Activated naive CD8-positive, alpha-beta T cell (primary cell): ENCODE measurements at regions not wholly inside any gene's neighbourhood (a gene's known extent, or its start where the extent isn't known, plus 50 kb on each side); places are given as distances from the start of the nearest gene placed in this dataset.

Source experiments
- H3K27ac Mint-ChIP-seq: one replicate; pipeline ENCODE4 v1.8.0; 2021; ENCODE audit warnings: mixed read lengths
- H3K27me3 Mint-ChIP-seq: one replicate; pipeline ENCODE4 v1.8.0; 2021; ENCODE audit warnings: mixed read lengths
- H3K36me3 Mint-ChIP-seq: one replicate; pipeline ENCODE4 v1.8.0; 2021; ENCODE audit warnings: mixed read lengths
- H3K4me1 Mint-ChIP-seq: one replicate; pipeline ENCODE4 v1.8.0; 2021; ENCODE audit warnings: low read depth, mixed read lengths
- H3K4me3 Mint-ChIP-seq: one replicate; pipeline ENCODE4 v1.8.0; 2021; ENCODE audit warnings: mild to moderate bottlenecking, mixed read lengths
- H3K9me3 Mint-ChIP-seq: one replicate; pipeline ENCODE4 v1.8.0; 2021; ENCODE audit warnings: low read depth, mixed read lengths

GRCh38 chr18:47500930-47501329, 249.5 kb upstream of the SKOR2 start:
- H3K4me3 Mint-ChIP-seq, result no peak overlapping the region
- no peaks in the 10 kb centered on the region for H3K36me3 Mint-ChIP-seq
- peaks cover 6% of the 10 kb centered on the region for H3K27me3 Mint-ChIP-seq

GRCh38 chr18:47492691-47493090, 241.2 kb upstream of the SKOR2 start:
- peaks cover 5% of the 10 kb centered on the region for H3K9me3 Mint-ChIP-seq
- no peak overlapping the region for H3K27ac Mint-ChIP-seq
- peaks cover 4% of the 10 kb centered on the region for H3K27me3 Mint-ChIP-seq
- no peaks in the 10 kb centered on the region for H3K36me3 Mint-ChIP-seq
- no peaks in the 10 kb centered on the region for H3K4me1 Mint-ChIP-seq
- no peak overlapping the region for H3K4me3 Mint-ChIP-seq

More at GRCh38 chr18:47500930-47501329, 249.5 kb upstream of the SKOR2 start:
- Mint-ChIP-seq H3K4me1 (no peaks in the 10 kb centered on the region), H3K9me3 (no peaks in the 10 kb centered on the region), H3K27ac (no peak overlapping the region)

- H3K4me3 Mint-ChIP-seq, result no peak overlapping the region
- no peaks in the 10 kb centered on the region for H3K4me1 Mint-ChIP-seq
- peaks cover 5% of the 10 kb centered on the region for H3K9me3 Mint-ChIP-seq
- no peak overlapping the region for H3K27ac Mint-ChIP-seq
- H3K36me3 Mint-ChIP-seq, result no peaks in the 10 kb centered on the region
- H3K27me3 Mint-ChIP-seq, result no peaks in the 10 kb centered on the region
Observed at GRCh38 chr18:47490882-47491281, 239.4 kb upstream of the SKOR2 start.

- no peaks in the 10 kb centered on the region for H3K9me3 Mint-ChIP-seq
- H3K27me3 Mint-ChIP-seq, result peaks cover 13% of the 10 kb centered on the region
- no peak overlapping the region for H3K4me3 Mint-ChIP-seq
- H3K36me3 Mint-ChIP-seq, result no peaks in the 10 kb centered on the region
- H3K27ac Mint-ChIP-seq, result no peak overlapping the region
- no peaks in the 10 kb centered on the region for H3K4me1 Mint-ChIP-seq
Observed at GRCh38 chr18:47485221-47485797, 233.8 kb upstream of the SKOR2 start.

- H3K4me1 Mint-ChIP-seq, result no peaks in the 10 kb centered on the region
- no peak overlapping the region for H3K4me3 Mint-ChIP-seq
- no peaks in the 10 kb centered on the region for H3K36me3 Mint-ChIP-seq
- no peaks in the 10 kb centered on the region for H3K9me3 Mint-ChIP-seq
- no peak overlapping the region for H3K27ac Mint-ChIP-seq
- peaks cover 13% of the 10 kb centered on the region for H3K27me3 Mint-ChIP-seq
Observed at GRCh38 chr18:47484068-47484467, 232.6 kb upstream of the SKOR2 start.

- no peak overlapping the region for H3K4me3 Mint-ChIP-seq
- no peaks in the 10 kb centered on the region for H3K4me1 Mint-ChIP-seq
- H3K9me3 Mint-ChIP-seq, result no peaks in the 10 kb centered on the region
- peaks cover 13% of the 10 kb centered on the region for H3K27me3 Mint-ChIP-seq
- no peak overlapping the region for H3K27ac Mint-ChIP-seq
- no peaks in the 10 kb centered on the region for H3K36me3 Mint-ChIP-seq
Observed at GRCh38 chr18:47480166-47480565, 228.7 kb upstream of the SKOR2 start.

GRCh38 chr18:47471784-47472183, 220.3 kb upstream of the SKOR2 start:
- no peaks in the 10 kb centered on the region for H3K9me3 Mint-ChIP-seq
- H3K36me3 Mint-ChIP-seq, result no peaks in the 10 kb centered on the region
- H3K27me3 Mint-ChIP-seq, result no peaks in the 10 kb centered on the region
- H3K27ac Mint-ChIP-seq, result no peak overlapping the region
- H3K4me1 Mint-ChIP-seq, result no peaks in the 10 kb centered on the region
- no peak overlapping the region for H3K4me3 Mint-ChIP-seq

- no peaks in the 10 kb centered on the region for H3K9me3 Mint-ChIP-seq
- no peak overlapping the region for H3K27ac Mint-ChIP-seq
- H3K27me3 Mint-ChIP-seq, result no peaks in the 10 kb centered on the region
- no peak overlapping the region for H3K4me3 Mint-ChIP-seq
- H3K4me1 Mint-ChIP-seq, result no peaks in the 10 kb centered on the region
- no peaks in the 10 kb centered on the region for H3K36me3 Mint-ChIP-seq
Observed at GRCh38 chr18:47470941-47471340, 219.5 kb upstream of the SKOR2 start.

GRCh38 chr18:47469576-47469975, 218.1 kb upstream of the SKOR2 start:
- Mint-ChIP-seq H3K9me3 (no peaks in the 10 kb centered on the region), H3K4me3 (no peak overlapping the region), H3K27me3 (no peaks in the 10 kb centered on the region), H3K27ac (no peak overlapping the region), H3K36me3 (no peaks in the 10 kb centered on the region), H3K4me1 (no peaks in the 10 kb centered on the region)

- H3K4me3 Mint-ChIP-seq, result no peak overlapping the region
- H3K4me1 Mint-ChIP-seq, result no peaks in the 10 kb centered on the region
- H3K9me3 Mint-ChIP-seq, result no peaks in the 10 kb centered on the region
- H3K27me3 Mint-ChIP-seq, result no peaks in the 10 kb centered on the region
- H3K27ac Mint-ChIP-seq, result no peak overlapping the region
- no peaks in the 10 kb centered on the region for H3K36me3 Mint-ChIP-seq
Observed at GRCh38 chr18:47461977-47462376, 210.5 kb upstream of the SKOR2 start.

GRCh38 chr18:47461406-47461948, 210.0 kb upstream of the SKOR2 start:
- Mint-ChIP-seq H3K27ac (no peak overlapping the region), H3K27me3 (no peaks in the 10 kb centered on the region), H3K36me3 (no peaks in the 10 kb centered on the region), H3K4me1 (no peaks in the 10 kb centered on the region), H3K4me3 (no peak overlapping the region), H3K9me3 (no peaks in the 10 kb centered on the region)

- H3K27ac Mint-ChIP-seq, result no peak overlapping the region
- no peaks in the 10 kb centered on the region for H3K9me3 Mint-ChIP-seq
- no peak overlapping the region for H3K4me3 Mint-ChIP-seq
- no peaks in the 10 kb centered on the region for H3K4me1 Mint-ChIP-seq
- H3K36me3 Mint-ChIP-seq, result no peaks in the 10 kb centered on the region
- peaks cover under 1% of the 10 kb centered on the region for H3K27me3 Mint-ChIP-seq
Observed at GRCh38 chr18:47458483-47458882, 207.0 kb upstream of the SKOR2 start.

GRCh38 chr18:47457614-47458013, 206.2 kb upstream of the SKOR2 start:
- H3K4me3 Mint-ChIP-seq, result no peak overlapping the region
- no peaks in the 10 kb centered on the region for H3K36me3 Mint-ChIP-seq
- no peak overlapping the region for H3K27ac Mint-ChIP-seq
- no peaks in the 10 kb centered on the region for H3K4me1 Mint-ChIP-seq
- no peaks in the 10 kb centered on the region for H3K9me3 Mint-ChIP-seq
- H3K27me3 Mint-ChIP-seq, result peaks cover 4% of the 10 kb centered on the region

GRCh38 chr18:47453038-47453437, 201.6 kb upstream of the SKOR2 start:
- Mint-ChIP-seq H3K4me3 (no peak overlapping the region), H3K4me1 (no peaks in the 10 kb centered on the region), H3K9me3 (no peaks in the 10 kb centered on the region), H3K27me3 (peaks cover 10% of the 10 kb centered on the region), H3K27ac (no peak overlapping the region), H3K36me3 (no peaks in the 10 kb centered on the region)

GRCh38 chr18:47448956-47449355, 197.5 kb upstream of the SKOR2 start:
- no peak overlapping the region for H3K27ac Mint-ChIP-seq
- no peaks in the 10 kb centered on the region for H3K36me3 Mint-ChIP-seq
- no peaks in the 10 kb centered on the region for H3K4me1 Mint-ChIP-seq
- no peak overlapping the region for H3K4me3 Mint-ChIP-seq
- H3K9me3 Mint-ChIP-seq, result peaks cover 7% of the 10 kb centered on the region
- peaks cover 15% of the 10 kb centered on the region for H3K27me3 Mint-ChIP-seq

- Mint-ChIP-seq H3K4me1 (no peaks in the 10 kb centered on the region), H3K27me3 (peaks cover 11% of the 10 kb centered on the region), H3K4me3 (no peak overlapping the region), H3K9me3 (peaks cover 4% of the 10 kb centered on the region), H3K36me3 (no peaks in the 10 kb centered on the region), H3K27ac (no peak overlapping the region)
Observed at GRCh38 chr18:47441914-47442313, 190.5 kb upstream of the SKOR2 start.
